ENCODE measurements at regions not wholly inside any gene's neighbourhood (a gene's known extent, or its start where the extent isn't known, plus 50 kb on each side); places are given as distances from the start of the nearest gene placed in this dataset.

GRCh38 chr4:66649236-66649635 lies 896.1 kb downstream of the CENPC start:
- TF ChIP-seq YY1 (IDR thresholded peaks at IDR 0.05; ENCODE audit: insufficient read depth, insufficient read length) (no peak), ZNF274 (IDR thresholded peaks at IDR 0.05; ENCODE audit: low read depth, low read length) (no peak)

Measured in NT2/D1 (cell line).